ENCODE measurements at regions not wholly inside any gene's neighbourhood (a gene's known extent, or its start where the extent isn't known, plus 50 kb on each side); places are given as distances from the start of the nearest gene placed in this dataset.

DNA sequence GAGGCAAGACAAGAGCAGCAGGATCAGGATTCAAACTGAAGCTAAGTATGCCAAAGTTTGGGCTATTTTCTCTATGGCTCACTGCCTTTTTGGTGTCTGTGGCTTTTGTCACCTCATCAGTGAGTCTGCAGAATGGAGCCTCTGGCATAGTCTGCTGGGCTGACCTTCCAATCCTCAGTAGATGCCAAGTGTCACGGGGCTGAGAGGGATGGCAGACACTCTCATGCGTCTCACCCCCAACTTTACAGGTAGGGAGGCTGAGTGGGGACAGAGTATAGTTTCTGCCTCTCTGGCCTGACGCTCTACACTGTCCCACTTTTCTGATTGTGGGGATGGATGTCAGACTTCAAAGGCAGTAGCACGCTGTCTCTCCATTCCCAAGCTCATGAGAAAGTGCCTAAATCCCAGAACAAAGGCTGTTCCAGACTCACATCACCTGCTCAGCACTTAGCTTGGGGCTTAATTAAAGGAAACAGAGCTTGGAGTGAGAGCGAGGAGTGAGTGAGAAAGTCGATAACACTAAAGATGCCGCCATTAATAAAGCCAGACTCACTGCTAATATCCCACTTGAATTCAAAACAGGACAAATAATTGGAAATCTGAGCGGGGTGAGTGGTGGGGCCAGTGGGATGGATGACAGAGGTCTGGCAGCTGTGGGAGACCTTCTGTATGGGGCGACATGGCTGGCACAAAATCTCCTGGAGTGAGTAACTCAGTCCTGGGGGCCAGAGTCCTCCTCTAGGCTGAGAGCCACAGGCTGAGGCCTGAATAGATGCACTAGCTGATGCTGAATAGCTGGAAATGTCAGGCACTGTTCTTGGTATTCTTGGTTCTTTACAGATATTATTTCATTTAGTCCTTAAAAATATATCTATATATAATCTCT, 78.4 kb upstream of the MRPS22 start (continued):
- TF ChIP-seq, protein P1, sequence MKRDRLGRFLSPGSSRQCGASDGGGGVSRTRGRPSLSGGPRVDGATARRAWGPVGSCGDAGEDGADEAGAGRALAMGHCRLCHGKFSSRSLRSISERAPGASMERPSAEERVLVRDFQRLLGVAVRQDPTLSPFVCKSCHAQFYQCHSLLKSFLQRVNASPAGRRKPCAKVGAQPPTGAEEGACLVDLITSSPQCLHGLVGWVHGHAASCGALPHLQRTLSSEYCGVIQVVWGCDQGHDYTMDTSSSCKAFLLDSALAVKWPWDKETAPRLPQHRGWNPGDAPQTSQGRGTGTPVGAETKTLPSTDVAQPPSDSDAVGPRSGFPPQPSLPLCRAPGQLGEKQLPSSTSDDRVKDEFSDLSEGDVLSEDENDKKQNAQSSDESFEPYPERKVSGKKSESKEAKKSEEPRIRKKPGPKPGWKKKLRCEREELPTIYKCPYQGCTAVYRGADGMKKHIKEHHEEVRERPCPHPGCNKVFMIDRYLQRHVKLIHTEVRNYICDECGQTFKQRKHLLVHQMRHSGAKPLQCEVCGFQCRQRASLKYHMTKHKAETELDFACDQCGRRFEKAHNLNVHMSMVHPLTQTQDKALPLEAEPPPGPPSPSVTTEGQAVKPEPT (CRISPR knock-in tag; IDR thresholded peaks at IDR 0.05; ENCODE audit: low read depth): no peak
- TF ChIP-seq, protein P2, sequence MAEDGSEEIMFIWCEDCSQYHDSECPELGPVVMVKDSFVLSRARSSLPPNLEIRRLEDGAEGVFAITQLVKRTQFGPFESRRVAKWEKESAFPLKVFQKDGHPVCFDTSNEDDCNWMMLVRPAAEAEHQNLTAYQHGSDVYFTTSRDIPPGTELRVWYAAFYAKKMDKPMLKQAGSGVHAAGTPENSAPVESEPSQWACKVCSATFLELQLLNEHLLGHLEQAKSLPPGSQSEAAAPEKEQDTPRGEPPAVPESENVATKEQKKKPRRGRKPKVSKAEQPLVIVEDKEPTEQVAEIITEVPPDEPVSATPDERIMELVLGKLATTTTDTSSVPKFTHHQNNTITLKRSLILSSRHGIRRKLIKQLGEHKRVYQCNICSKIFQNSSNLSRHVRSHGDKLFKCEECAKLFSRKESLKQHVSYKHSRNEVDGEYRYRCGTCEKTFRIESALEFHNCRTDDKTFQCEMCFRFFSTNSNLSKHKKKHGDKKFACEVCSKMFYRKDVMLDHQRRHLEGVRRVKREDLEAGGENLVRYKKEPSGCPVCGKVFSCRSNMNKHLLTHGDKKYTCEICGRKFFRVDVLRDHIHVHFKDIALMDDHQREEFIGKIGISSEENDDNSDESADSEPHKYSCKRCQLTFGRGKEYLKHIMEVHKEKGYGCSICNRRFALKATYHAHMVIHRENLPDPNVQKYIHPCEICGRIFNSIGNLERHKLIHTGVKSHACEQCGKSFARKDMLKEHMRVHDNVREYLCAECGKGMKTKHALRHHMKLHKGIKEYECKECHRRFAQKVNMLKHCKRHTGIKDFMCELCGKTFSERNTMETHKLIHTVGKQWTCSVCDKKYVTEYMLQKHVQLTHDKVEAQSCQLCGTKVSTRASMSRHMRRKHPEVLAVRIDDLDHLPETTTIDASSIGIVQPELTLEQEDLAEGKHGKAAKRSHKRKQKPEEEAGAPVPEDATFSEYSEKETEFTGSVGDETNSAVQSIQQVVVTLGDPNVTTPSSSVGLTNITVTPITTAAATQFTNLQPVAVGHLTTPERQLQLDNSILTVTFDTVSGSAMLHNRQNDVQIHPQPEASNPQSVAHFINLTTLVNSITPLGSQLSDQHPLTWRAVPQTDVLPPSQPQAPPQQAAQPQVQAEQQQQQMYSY (CRISPR knock-in tag; IDR thresholded peaks at IDR 0.05): no peak
- TF ChIP-seq ZZZ3 (CRISPR knock-in tag; IDR thresholded peaks at IDR 0.05; ENCODE audit: borderline replicate concordance): no peak
- TF ChIP-seq MED1 (CRISPR knock-in tag; IDR thresholded peaks at IDR 0.05): no peak
- no peak for TF ChIP-seq ZNF644 (CRISPR knock-in tag; IDR thresholded peaks at IDR 0.05; ENCODE audit: low read depth)
- TF ChIP-seq ZFP37 (CRISPR knock-in tag; IDR thresholded peaks at IDR 0.05; ENCODE audit: borderline replicate concordance): no peak
